ENCODE measurements at regions not wholly inside any gene's neighbourhood (a gene's known extent, or its start where the extent isn't known, plus 50 kb on each side); places are given as distances from the start of the nearest gene placed in this dataset.

- TF ChIP-seq, protein P1, sequence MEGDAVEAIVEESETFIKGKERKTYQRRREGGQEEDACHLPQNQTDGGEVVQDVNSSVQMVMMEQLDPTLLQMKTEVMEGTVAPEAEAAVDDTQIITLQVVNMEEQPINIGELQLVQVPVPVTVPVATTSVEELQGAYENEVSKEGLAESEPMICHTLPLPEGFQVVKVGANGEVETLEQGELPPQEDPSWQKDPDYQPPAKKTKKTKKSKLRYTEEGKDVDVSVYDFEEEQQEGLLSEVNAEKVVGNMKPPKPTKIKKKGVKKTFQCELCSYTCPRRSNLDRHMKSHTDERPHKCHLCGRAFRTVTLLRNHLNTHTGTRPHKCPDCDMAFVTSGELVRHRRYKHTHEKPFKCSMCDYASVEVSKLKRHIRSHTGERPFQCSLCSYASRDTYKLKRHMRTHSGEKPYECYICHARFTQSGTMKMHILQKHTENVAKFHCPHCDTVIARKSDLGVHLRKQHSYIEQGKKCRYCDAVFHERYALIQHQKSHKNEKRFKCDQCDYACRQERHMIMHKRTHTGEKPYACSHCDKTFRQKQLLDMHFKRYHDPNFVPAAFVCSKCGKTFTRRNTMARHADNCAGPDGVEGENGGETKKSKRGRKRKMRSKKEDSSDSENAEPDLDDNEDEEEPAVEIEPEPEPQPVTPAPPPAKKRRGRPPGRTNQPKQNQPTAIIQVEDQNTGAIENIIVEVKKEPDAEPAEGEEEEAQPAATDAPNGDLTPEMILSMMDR (IDR thresholded peaks at IDR 0.05; ENCODE audit: insufficient read depth, low read depth, low read length): no peak
- no peak overlapping the region for H3K4me3 ChIP-seq (ENCODE audit: low read depth, low read length)
- DNase-seq (ENCODE audit: low read depth): no peak
Observed at GRCh38 chr10:47058961-47059391, 147.7 kb downstream of the PTPN20 start.

- H3K4me3 ChIP-seq (ENCODE audit: low read depth, low read length): no peak overlapping the region
- TF ChIP-seq, protein P1 (IDR thresholded peaks at IDR 0.05; ENCODE audit: insufficient read depth, low read depth, low read length): no peak
- no peak for DNase-seq (ENCODE audit: low read depth)
Observed at GRCh38 chr10:47059606-47060311, 148.5 kb downstream of the PTPN20 start.

- no peak overlapping the region for H3K4me3 ChIP-seq (ENCODE audit: low read depth, low read length)
- TF ChIP-seq, protein P1 (IDR thresholded peaks at IDR 0.05; ENCODE audit: insufficient read depth, low read depth, low read length): no peak
- no peak for DNase-seq (ENCODE audit: low read depth)
Observed at GRCh38 chr10:47060356-47060755, 149.1 kb downstream of the PTPN20 start.

- TF ChIP-seq, protein P1 (IDR thresholded peaks at IDR 0.05; ENCODE audit: insufficient read depth, low read depth, low read length): no peak
- H3K4me3 ChIP-seq (ENCODE audit: low read depth, low read length): no peak overlapping the region
- no peak for DNase-seq (ENCODE audit: low read depth)
Observed at GRCh38 chr10:47060993-47061500, 149.8 kb downstream of the PTPN20 start.

GRCh38 chr10:47061776-47062175 is 150.5 kb downstream of the PTPN20 start:
- TF ChIP-seq, protein P1 (IDR thresholded peaks at IDR 0.05; ENCODE audit: insufficient read depth, low read depth, low read length): no peak
- H3K4me3 ChIP-seq (ENCODE audit: low read depth, low read length): no peak overlapping the region
- DNase-seq (ENCODE audit: low read depth): no peak

DNA sequence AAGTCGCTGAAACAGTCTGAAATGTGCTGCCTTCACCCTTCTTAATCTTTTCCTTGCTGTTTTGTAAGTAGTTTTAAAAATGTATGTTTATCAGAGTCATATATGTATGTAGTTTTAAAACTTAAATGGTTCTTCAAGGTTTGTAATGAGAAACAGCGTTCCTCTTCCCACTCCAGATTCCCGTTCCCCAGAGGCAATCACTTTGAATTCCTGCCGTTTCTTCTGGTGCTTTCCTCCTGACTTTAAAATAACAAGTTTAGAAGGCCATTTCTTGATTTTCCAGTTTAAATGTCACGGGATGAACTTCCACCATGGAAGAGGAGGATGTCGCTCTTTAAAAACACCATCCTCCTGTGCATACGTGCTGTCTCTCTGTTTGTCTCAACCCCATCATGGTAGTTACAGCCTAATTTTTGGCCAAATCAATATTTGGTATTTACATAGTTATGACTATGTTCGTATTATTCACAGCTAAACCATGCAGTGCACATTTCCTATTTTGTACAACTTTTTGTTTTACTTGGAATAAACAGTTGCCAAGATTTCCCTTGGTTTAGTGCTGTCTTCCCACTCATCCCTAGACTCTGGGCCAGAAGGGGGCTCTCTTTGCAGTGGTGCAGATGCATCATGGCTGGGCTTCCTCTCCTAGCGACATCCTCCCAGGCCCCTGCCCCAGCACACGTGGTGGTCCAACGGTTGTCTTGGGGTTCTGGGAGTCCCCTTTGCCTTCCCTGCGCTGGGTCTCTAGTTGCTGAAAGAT is 151.4 kb downstream of the PTPN20 start:
- no peak overlapping the region for H3K4me3 ChIP-seq (ENCODE audit: low read depth, low read length)
- TF ChIP-seq, protein P1 (IDR thresholded peaks at IDR 0.05; ENCODE audit: insufficient read depth, low read depth, low read length): peak; percentile 30
- DNase-seq (ENCODE audit: low read depth): no peak

Data from fibroblast of villous mesenchyme (primary cell).